Posterior vena cava (tissue), 2 donors: ENCODE measurements at regions not wholly inside any gene's neighbourhood (a gene's known extent, or its start where the extent isn't known, plus 50 kb on each side); places are given as distances from the start of the nearest gene placed in this dataset.
"Not testable (repeated sequence)": the region's sequence is repeated elsewhere in the genome, so short reads cannot be mapped to it uniquely, and the experiment has no call there.

ENCODE experiments used
- DNase-seq: peaks from one replicate; pipeline ENCODE4 v3.0.0-alpha.2; 2020; ENCODE audit warnings: low spot score
- intact Hi-C, 2 donors: fragments of 100-400 bp; cut with DNase I; formaldehyde crosslinking; loops; one replicate each; pipeline versions ENCODE4 v1.14.1 to v1.14.2; 2022 to 2023
- donor health status: DM: yes; HTN: yes; CAD: no.
- donor health status: DM: yes; HTN: yes; CAD: no.

- intact Hi-C loops = no loop called here
- DNase-seq = no peak
These were observed 210.2 kb downstream of the ARPP21 start for GRCh38 chr3:35849496-35849895.

GRCh38 chr3:35849963-35850362, 210.6 kb downstream of the ARPP21 start:
- intact Hi-C loops = no loop called here
- DNase-seq = no peak

- intact Hi-C loops = no loop called here
- no peak for DNase-seq
These were observed 217.7 kb downstream of the ARPP21 start for GRCh38 chr3:35857004-35857403.

- intact Hi-C loops = no loop called here
- no peak for DNase-seq
These were observed 222.7 kb downstream of the ARPP21 start for GRCh38 chr3:35862057-35862456.

GRCh38 chr3:35864871-35865270, 225.5 kb downstream of the ARPP21 start:
- intact Hi-C loops = no loop called here
- no peak for DNase-seq

GRCh38 chr3:35867791-35868190, 228.5 kb downstream of the ARPP21 start:
- intact Hi-C loops = no loop called here
- DNase-seq = no peak

GRCh38 chr3:35871009-35871408, 231.7 kb downstream of the ARPP21 start:
- intact Hi-C loops = no loop called here
- no peak for DNase-seq

- DNase-seq = no peak
- intact Hi-C loops = no loop called here
These were observed 244.6 kb downstream of the ARPP21 start for GRCh38 chr3:35883929-35884328.

GRCh38 chr3:35894735-35895134, 255.4 kb downstream of the ARPP21 start:
- no peak for DNase-seq
- intact Hi-C loops = no loop called here

- intact Hi-C loops = no loop called here
- DNase-seq = no peak
These were observed 259.9 kb downstream of the ARPP21 start for GRCh38 chr3:35899245-35899644.

GRCh38 chr3:35900079-35900478, 260.8 kb downstream of the ARPP21 start:
- DNase-seq = no peak
- intact Hi-C loops = no loop called here

- intact Hi-C loops = no loop called here
- DNase-seq = no peak
These were observed 269.3 kb downstream of the ARPP21 start for GRCh38 chr3:35908366-35909232.

GRCh38 chr3:35919160-35919559, 279.8 kb downstream of the ARPP21 start:
- intact Hi-C loops = no loop called here
- DNase-seq = no peak

- DNase-seq = peak; percentile 36
- intact Hi-C loops = no loop called here
These were observed 282.4 kb downstream of the ARPP21 start for GRCh38 chr3:35921718-35922117.

GRCh38 chr3:35924070-35924469, 284.7 kb downstream of the ARPP21 start:
- DNase-seq, intact Hi-C loops: not testable (repeated sequence)

- DNase-seq = no peak
- intact Hi-C loops = no loop called here
These were observed 288.1 kb downstream of the ARPP21 start for GRCh38 chr3:35927441-35927840.

- intact Hi-C loops = no loop called here
- DNase-seq = no peak
These were observed 289.8 kb downstream of the ARPP21 start for GRCh38 chr3:35929158-35929557.

GRCh38 chr3:35931867-35932266, 292.5 kb downstream of the ARPP21 start:
- DNase-seq = no peak
- intact Hi-C loops = no loop called here

- DNase-seq = peak; percentile 48
- intact Hi-C loops = no loop called here
These were observed 293.7 kb downstream of the ARPP21 start for GRCh38 chr3:35932995-35933394.

- intact Hi-C loops = no loop called here
- no peak for DNase-seq
These were observed 297.2 kb downstream of the ARPP21 start for GRCh38 chr3:35936571-35936970.
